ENCODE measurements at regions not wholly inside any gene's neighbourhood (a gene's known extent, or its start where the extent isn't known, plus 50 kb on each side); places are given as distances from the start of the nearest gene placed in this dataset.

DNA sequence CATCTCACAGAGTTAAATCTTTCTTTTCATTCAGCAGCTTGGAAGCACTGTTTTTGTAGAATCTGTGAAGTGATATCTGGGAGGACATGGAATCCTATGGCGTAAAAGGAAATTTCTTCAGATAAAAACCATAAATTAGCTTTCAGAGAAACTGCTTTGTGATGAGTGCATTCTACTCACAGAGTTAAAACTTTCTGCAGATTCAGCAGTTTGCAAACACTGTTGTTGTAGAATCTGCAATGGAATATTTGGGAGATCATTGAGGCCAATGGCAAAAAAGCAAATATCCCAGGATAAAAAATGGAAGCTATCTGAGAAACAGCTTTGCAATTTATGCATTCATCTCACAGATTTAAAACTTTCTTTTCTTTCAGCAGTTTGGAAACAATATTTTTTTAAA, 180.6 kb downstream of the OR4A47 start:
- H3K4me2 ChIP-seq (ENCODE audit: low read depth, low read length): no peak overlapping the region
- BruUV-seq (replicated peaks): no TSS peak
- H2AK5ac ChIP-seq (ENCODE audit: low read depth, low read length): no peak overlapping the region
- H3K36me3 ChIP-seq (ENCODE audit: control insufficient read depth, insufficient read depth, low read length): no peaks in the 10 kb centered on the region
- H3K9ac ChIP-seq (ENCODE audit: low read depth, low read length): no peak overlapping the region
- in situ Hi-C loops (cut with MboI; ENCODE audit: low sequenced_read_pairs): no loop called here
- no peak for ATAC-seq (ENCODE audit: low read depth)
- no peak overlapping the region for H2BK5ac ChIP-seq (ENCODE audit: low read depth, low read length, poor library complexity, severe bottlenecking)
- no peak overlapping the region for H2BK15ac ChIP-seq (ENCODE audit: low read depth, low read length)
- H4K91ac ChIP-seq (ENCODE audit: insufficient read depth, low read depth, low read length): no peak overlapping the region
- H3K4ac ChIP-seq (ENCODE audit: low read depth, low read length): no peak overlapping the region
- CTCF ChIA-PET: no interaction called here
- H3K56ac ChIP-seq (ENCODE audit: extremely low read depth, insufficient read depth, low read length): no peak overlapping the region
- no peaks in the 10 kb centered on the region for H3K79me1 ChIP-seq (ENCODE audit: low read depth in 1 of 2, low read length in 2 of 2)
- no peak overlapping the region for H3K27ac ChIP-seq (ENCODE audit: insufficient read depth, low read length)
- no peaks in the 10 kb centered on the region for H4K20me1 ChIP-seq (ENCODE audit: insufficient read depth, low read length)
- no peak overlapping the region for H4K5ac ChIP-seq (ENCODE audit: low read depth, low read length)
- no peak overlapping the region for H2BK20ac ChIP-seq (ENCODE audit: low read depth, low read length)
- no peak for DNase-seq
- H2BK120ac ChIP-seq (ENCODE audit: low read depth, low read length): no peak overlapping the region
- TF ChIP-seq FOS (IDR thresholded peaks at IDR 0.05; ENCODE audit: low read depth, low read length) (no peak), RAD21 (IDR thresholded peaks at IDR 0.05; ENCODE audit: low read length) (no peak), SMC3 (IDR thresholded peaks at IDR 0.05; ENCODE audit: low read depth, low read length) (no peak), MXI1 (IDR thresholded peaks at IDR 0.05; ENCODE audit: borderline replicate concordance, low read depth, low read length) (no peak), MAFK (IDR thresholded peaks at IDR 0.05; ENCODE audit: low read depth, low read length) (0 out of 2 replicates have a peak, but pooled peaks have one; percentile 20)
- H3K23ac ChIP-seq (ENCODE audit: low read depth, low read length): no peak overlapping the region
- no peaks in the 10 kb centered on the region for H3K4me1 ChIP-seq (ENCODE audit: control insufficient read depth, insufficient read depth, low read length)
- H3K18ac ChIP-seq (ENCODE audit: low read depth, low read length): no peak overlapping the region
- no peak overlapping the region for H3K14ac ChIP-seq (replicated peaks; ENCODE audit: low read depth, low read length)
- H3K4me3 ChIP-seq (ENCODE audit: insufficient read depth, low read depth, low read length): no peak overlapping the region
- no peak overlapping the region for H4K8ac ChIP-seq (ENCODE audit: low read depth in 2 of 2, low read length in 2 of 2)
- dilution Hi-C loops (cut with HindIII; ENCODE audit: low sequenced_read_pairs, unreplicated experiment): no loop called here
- POLR2A ChIA-PET (ENCODE audit: unreplicated experiment): no interaction called here
- WGBS, 2 experiments (ENCODE audit: extremely low coverage in 2 of 2, insufficient read length in 1 of 2): no CpG with 5 or more reads among the region's 1 CpG
- H3K9me1 ChIP-seq (ENCODE audit: insufficient read depth, low read length): no peaks in the 10 kb centered on the region
- H3K9me3 ChIP-seq (ENCODE audit: control insufficient read depth, insufficient read depth, low read length): no peaks in the 10 kb centered on the region; the same call in 1 of the 2 replicates
- H3K27me3 ChIP-seq (ENCODE audit: control insufficient read depth, insufficient read depth, low read length): no peaks in the 10 kb centered on the region
- H2AK9ac ChIP-seq (replicated peaks; ENCODE audit: low read depth, low read length, poor library complexity): no peak overlapping the region
- no peak overlapping the region for H2AFZ ChIP-seq (replicated peaks; ENCODE audit: low read length, poor library complexity)
- intact Hi-C loops (cut with micrococcal nuclease): no loop called here
